ENCODE measurements at regions not wholly inside any gene's neighbourhood (a gene's known extent, or its start where the extent isn't known, plus 50 kb on each side); places are given as distances from the start of the nearest gene placed in this dataset.

- TF ChIP-seq CTCF (IDR thresholded peaks at IDR 0.05): no peak
- no peak for TF ChIP-seq POLR2A (IDR thresholded peaks at IDR 0.05)
These were observed 351.4 kb downstream of the PLK2 start for GRCh38 chr5:58108511-58108910.
